COR-L47 (cell line): ENCODE measurements at regions not wholly inside any gene's neighbourhood (a gene's known extent, or its start where the extent isn't known, plus 50 kb on each side); places are given as distances from the start of the nearest gene placed in this dataset.
A peak's percentile ranks its signal among the peaks of the same experiment; 100 is the strongest.
"Not testable (repeated sequence)": the region's sequence is repeated elsewhere in the genome, so short reads cannot be mapped to it uniquely, and the experiment has no call there.

ENCODE experiments used
- DNase-seq: peaks from one replicate; lab custom pipeline; 2025; lab: John Stamatoyannopoulos, UW

GRCh38 chr4:151459375-151459774 is 50.4 kb downstream of the FHIP1A start:
- peak; percentile 8 for DNase-seq

DNA sequence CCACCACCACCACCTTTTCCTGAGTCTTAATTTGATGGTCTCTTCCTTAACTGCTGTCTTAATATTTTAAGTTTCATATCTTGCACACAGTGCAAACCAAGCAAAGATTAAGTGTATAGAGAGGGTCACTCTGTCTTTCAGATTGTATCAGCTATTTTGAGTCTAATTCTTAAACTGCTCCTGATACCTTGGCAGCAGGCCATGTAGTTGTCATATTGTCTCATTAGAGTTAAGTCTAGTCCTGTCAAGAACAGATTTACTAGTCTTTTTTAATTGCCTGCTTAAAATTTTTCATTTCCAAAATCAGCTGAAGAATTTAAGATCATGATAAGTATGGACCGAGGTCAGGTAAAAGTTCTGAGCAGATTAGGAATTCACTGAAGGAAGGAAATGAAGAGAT is 51.5 kb downstream of the FHIP1A start:
- no peak for DNase-seq

GRCh38 chr4:151462554-151462953 is 53.6 kb downstream of the FHIP1A start:
- no peak for DNase-seq

DNA sequence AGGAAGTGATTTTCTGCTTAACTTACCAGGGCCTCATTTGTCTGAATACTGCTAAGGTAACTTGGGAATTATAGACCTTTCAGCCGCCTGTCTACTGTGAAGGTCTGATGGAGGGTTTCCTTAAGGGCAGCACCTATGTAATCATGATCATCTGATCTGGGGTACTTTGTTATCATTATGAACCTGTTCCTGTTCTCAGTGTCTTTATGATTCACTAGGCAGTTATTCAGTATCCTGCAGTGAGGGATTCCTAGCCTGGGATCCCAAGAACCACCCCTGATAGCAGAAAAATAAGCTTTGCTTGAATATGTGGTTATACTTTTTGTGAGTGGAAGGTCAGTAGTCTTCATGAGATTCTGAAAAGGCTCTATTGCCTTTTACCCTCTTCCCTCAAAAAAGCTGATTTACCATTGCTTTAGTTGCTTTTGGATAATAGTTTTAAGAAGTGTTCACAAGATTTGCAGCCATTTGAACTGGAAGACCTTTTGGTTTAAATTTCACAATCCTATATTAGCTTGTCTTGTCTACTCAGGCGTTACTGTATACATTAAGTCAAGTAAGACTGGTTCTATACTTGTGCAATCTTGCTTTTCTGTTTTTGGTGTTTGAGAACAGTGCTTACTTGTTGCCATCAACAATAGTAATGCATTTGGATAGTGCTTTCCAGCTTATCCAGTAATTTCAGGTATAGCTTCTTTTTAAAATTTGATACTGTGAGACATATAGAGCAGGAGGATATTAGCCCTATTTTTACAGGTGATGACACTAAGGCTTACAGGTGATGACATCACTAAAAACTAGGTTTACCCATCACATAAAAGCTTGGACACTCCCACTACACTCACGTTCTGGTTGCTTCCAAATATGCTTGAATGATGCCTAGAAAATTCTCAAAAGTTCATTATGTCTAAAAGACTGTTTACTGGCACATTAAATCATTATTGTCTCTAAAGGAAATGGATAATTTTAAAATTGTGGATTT is 60.0 kb downstream of the FHIP1A start:
- DNase-seq, result no peak

- no peak for DNase-seq
Measured at GRCh38 chr4:151469970-151470369, 61.0 kb downstream of the FHIP1A start.

DNA sequence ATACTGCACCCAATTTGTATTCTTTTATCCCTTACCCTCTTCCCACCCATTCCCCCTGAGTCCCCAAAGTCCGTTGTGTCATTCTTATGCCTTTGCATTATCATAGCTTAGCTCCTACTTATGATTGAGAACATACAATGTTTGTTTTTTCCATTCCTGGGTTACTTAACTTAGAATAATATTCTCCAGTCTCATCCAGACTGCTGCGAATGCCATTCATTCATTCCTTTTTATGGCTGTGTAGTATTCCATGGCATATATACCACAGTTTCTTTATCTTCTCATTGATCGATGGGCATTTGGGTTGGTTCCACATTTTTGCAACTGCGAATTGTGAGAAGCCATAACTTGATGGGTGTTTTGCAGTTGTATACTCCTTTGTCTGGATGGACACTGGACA is 62.8 kb downstream of the FHIP1A start:
- DNase-seq, result no peak

- DNase-seq, result no peak
Measured at GRCh38 chr4:151472297-151472696, 63.3 kb downstream of the FHIP1A start.

- no peak for DNase-seq
Measured at GRCh38 chr4:151472711-151473110, 63.7 kb downstream of the FHIP1A start.

DNA sequence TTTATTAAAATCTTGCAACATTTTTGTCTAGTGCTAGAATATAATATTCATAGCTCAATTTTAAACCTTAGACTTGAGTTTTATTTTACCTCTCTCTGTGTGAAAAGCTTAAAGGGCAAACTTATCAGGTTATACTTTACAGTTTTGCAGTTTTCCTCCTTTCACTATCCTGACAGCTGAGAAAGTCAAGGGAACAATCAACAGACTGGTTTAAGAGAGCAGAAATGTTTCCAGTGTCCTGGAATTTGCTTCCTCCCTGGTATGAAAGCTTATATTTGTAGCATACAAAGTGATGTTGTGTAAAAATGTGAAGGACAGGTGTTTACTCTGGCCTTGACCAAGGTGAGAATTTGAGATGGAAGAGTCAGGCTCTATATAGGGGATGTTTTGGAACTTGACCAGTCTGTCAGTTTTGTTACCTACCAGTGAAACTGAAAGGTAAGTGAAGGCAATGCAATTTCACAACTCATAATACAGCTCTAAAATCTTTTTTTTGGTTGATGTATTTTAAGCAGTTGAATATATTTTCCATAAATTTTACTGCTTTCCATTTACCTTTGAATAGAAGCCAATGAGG is 64.6 kb downstream of the FHIP1A start:
- DNase-seq, result no peak

DNA sequence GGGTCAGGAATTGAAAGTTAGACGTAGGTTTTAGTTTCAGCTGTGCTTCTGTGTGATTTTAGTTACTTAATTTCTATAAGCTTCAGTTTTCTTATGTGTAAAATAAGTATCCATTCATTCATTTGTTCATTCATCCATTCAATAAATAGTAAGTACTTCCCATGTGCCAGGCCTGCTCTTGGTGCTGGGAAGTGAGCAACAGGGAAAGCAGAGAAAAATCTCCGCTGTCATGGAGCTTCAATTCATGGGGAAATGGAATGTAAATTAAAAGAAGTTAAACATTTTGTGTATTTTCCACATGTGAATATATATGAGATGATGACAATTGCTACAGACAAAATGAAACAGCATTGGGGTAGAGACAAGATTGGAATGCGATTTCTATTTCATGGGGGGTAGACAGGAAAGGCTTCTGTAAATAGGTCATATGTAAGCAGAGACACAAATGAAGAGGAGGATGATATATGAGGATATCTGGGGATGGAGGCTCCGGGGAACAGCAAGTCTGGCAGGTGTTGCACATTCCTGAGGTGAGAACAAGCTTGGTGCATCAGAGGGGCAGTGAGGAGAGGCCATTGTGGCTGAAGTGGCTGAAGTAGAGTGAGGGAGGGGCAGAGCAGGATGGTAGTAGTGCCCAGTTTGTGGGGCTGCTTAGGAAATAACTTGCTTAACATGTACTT is 66.2 kb downstream of the FHIP1A start:
- DNase-seq, result no peak

- DNase-seq, result no peak
Measured at GRCh38 chr4:151481813-151482212, 72.8 kb downstream of the FHIP1A start.

- DNase-seq, result no peak
Measured at GRCh38 chr4:151484396-151485102, 75.6 kb downstream of the FHIP1A start.

GRCh38 chr4:151485541-151486131 is 76.7 kb downstream of the FHIP1A start:
- no peak for DNase-seq

- DNase-seq, result no peak
Measured at GRCh38 chr4:151486168-151486567, 77.2 kb downstream of the FHIP1A start.

DNA sequence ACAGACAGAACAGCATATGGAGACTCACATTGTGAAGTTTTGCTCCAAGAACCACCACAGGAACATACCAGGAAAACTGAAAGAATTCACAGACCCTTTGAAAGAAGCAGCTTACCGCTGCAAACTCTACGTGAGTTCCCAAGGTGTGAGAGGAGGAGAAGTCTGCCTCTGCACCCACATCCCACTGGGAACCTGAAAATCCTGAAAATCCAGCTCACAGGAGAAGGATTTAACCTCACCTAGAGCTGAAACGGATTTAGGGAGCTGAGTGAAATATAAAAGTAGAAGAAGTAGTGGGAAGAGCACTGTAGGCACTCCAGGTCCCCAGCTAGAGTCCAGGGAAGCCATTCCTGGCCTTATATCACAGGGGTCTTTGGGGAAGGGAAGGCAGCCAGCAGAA is 80.0 kb downstream of the FHIP1A start:
- no peak for DNase-seq

- peak; percentile 25 for DNase-seq
Measured at GRCh38 chr4:151489462-151490203, 80.7 kb downstream of the FHIP1A start.

- DNase-seq, result not testable (repeated sequence)
Measured at GRCh38 chr4:151495612-151496011, 86.6 kb downstream of the FHIP1A start.

DNA sequence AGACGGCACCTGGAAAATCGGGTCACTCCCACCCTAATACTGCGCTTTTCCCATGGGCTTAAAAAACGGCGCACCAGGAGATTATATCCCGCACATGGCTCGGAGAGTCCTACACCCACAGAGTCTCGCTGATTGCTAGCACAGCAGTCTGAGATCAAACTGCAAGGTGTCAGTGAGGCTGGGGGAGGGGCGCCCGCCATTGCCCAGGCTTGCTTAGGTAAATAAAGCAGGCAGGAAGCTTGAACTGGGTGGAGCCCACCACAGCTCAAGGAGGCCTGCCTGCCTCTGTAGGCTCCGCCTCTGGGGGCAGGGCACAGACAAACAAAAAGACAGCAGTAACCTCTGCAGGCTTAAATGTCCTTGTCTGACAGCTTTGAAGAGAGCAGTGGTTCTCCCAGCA is 102.6 kb downstream of the FHIP1A start:
- DNase-seq, result not testable (repeated sequence)

DNA sequence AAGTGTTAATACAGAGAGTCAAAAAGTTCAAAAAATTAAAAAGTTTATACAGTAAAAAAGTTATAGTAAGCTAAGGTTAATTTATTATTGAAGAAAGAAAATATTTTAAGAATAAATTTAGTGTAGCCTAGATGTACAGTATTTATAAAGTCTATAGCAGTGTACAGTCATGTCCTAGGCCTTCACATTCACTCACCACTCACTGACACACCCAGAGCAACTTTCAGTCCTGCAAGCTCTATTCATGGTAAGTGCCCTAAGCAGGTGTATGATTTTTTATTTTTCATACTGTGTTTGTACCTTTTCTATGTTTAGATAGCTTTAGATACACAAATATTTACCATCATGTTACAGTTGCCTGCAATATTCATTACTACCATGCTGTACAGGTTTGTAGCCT is 108.9 kb downstream of the FHIP1A start:
- DNase-seq, result no peak

GRCh38 chr4:151518359-151518758 is 109.4 kb downstream of the FHIP1A start:
- no peak for DNase-seq
